ENCODE measurements at regions not wholly inside any gene's neighbourhood (a gene's known extent, or its start where the extent isn't known, plus 50 kb on each side); places are given as distances from the start of the nearest gene placed in this dataset.
"Not testable (repeated sequence)": the region's sequence is repeated elsewhere in the genome, so short reads cannot be mapped to it uniquely, and the experiment has no call there.

DNA sequence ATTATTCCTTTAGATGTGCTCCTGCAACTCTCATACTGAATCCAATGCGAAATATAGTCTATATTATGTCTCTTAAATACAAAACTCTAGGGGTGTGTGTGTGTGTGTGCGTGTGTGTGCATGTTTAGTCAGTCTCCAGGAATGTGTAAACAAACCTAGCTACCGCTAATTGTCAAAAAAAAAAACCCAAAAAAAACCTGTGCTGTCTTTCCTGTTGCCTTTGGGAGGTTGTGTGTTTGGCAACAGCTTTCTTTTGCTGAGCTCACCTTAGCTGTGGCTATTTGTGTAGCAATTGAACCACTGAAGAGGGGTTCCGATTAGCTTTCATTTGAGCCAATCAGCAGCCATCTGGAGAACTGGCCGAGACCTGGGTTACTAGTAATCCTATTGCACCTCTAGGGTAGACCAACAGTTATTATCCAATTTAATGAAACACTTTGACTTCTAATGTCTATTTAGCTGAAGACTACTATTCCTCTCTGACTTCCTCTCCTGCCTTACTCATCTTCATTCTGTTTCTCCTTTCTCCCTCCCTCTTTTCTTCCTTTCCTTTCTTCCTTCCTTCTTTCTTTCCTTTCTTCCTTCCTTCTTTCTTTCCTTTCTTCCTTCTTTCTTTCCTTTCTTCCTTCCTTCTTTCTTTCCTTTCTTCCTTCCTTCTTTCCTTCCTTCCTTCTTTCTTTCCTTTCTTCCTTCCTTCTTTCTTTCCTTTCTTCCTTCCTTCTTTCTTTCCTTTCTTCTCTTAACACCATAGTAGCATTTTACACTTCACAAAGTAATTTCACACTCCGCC is 471.1 kb downstream of the GBA3 start:
- DNase-seq, result peak; percentile 22

DNA sequence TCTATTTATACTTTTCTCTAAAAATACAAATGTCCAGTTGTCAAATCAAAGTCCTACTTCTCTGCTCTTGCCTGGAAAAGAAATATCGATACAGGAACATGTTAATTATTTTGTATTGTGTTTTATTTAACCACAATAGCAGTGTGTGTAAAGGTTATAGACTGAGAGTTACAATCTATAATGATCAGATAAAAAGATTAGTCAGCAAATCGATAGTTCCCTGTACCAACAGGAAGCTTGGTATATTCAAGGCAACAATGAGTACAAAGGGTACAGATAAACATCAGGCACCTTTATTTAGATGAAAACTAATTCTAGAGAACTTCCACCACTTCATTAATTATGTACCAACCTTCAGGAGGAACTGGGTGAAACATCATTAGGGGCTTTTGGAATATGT is 469.5 kb downstream of the GBA3 start:
- no peak for DNase-seq

DNA sequence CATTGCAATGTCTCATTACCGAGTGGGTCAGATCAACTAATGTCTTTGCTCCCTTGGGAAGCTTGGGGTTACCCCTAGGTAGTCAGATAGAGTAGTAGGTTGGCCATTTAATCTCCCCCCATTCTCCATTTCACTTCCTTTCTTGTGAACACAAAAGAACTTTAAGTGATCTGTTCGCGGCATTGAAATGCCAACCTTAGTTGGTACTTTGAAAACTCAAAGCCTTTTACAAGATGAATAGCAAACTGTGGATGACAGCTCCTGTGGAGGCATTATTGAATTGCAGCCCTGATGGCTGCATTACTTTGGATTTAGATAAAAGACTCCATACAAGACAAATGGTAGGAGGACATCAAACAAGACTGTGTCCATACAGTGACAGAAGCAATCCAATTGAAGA is 469.1 kb downstream of the GBA3 start:
- no peak for DNase-seq

DNA sequence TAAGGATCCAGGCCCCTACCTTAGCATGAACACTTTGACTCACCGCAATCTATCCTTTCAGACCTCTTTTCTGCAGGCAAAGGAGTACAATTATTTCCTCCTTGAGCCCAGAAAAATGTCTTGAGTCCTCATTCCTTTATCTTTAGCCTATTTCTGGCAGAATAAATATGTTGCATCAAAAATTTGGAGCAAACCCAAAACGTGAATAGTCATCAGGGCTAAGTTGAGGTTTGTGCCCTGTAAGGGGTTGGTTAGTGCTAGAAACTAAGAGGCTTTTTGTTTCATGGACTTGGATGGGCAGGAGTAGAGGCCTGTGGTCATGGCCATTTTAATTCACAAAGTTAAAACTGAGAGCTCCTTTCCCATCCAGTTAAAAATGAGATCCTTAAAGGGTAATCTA is 460.3 kb downstream of the GBA3 start:
- no peak for DNase-seq

DNA sequence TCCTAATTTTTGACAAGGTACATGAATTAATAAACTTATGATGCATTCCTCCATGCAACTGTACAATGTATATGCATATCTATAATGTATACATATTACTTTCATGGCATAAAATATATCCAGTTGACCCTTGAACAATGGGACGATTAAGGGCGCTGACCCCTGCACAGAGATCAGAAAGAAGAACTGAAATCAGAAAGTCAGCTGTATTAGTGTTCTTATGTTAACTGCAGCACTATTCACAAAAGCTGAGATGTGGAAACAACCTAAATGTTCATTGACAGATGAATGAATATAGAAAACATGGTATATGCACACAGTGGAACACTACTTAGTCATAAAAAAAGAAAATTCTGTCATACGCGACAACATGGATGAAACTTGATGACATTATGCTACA is 457.1 kb downstream of the GBA3 start:
- no peak for DNase-seq

DNA sequence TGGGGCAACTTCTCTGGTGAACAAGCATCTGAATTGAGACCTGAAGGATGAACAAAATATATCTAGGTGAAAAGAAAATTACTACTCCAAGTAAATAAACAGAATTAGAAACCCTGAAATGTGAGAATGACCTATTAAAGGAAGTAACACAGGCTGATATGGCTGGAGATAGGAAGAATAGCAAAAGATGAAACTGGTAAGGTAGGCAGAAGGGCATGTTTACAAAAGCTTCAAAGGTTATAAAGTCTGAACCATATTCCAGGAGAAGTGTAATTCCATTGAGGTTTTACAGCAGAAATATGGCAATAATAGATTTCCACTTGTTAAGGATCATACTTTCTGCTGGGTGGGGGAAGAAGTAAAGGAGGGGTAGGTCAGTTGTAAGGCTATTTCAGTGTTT is 452.0 kb downstream of the GBA3 start:
- DNase-seq, result no peak

DNA sequence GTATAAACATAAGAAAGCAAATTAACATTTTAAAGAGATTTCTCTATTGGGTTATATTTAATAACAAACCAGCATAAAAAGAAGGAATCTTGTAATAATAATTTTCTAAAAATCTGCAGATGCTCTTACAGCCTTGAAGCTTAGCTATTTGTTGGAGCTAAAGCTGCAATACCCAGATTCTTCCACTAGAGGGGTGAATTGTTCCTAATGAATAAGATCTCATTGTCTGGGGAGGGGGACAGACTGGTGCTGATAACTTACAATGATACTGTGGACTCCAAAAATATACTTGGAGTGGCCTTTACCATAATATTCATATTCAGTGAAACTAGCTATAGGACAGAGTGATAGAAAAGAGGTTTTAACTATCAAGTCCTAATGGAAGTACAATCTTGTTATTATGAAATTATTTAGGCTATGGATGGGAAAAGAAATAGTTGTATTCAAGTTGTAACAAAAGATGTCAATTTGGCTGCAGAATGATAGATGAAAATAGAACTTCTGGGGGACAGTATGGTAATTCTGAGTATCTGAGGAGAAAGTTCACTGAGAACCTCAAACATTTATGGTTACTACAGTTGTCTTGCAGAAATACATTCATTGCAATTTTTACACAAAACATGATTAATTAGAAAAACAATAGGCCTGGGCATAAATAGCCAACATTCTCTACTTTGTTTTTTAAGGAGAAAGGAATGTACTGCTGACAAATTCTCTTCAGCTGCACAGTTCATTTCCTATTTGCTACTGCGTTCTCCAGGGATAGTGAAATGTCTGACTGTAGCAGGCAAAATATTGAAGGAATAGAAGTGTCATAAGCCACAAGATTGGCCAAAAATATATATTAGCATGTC is 443.3 kb downstream of the GBA3 start:
- DNase-seq, result peak; percentile 50

DNA sequence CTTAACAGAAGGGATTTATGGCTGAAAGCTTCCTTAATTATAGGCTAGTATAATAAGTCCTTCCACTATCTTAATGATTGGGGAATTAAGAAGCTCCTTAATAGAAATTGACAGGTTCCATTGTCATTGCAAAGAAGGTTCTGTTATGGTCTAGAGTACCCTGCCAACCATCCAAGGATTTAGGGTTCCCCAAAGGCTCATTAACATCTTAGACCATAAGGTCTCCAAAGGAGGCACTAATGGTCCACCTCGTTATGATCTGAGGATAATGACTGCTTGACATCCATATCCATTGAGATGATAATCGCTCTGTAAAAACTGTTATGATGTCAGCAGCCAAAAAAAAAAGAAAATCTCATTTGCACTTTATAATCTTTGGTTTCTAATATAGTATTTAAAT is 441.6 kb downstream of the GBA3 start:
- DNase-seq, result no peak

DNA sequence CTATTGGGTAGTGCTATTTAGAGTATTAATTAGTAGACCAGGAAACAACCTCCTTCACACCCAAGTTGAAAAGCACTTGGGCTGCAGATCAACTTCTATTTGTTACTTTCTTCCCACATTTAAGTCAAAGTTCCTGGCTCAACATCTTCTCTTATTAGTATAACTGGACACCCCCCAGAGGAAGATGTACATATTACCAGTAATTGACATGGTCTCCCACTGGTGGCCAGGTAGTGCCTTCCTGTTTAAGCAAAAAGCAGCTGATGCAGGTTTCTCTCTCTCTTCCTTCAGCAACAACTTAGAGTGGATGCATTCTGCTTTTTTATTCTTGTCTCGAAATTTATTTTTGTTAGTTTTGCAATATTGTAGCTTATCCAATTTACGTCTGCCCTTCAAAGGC is 438.1 kb downstream of the GBA3 start:
- DNase-seq, result no peak

DNA sequence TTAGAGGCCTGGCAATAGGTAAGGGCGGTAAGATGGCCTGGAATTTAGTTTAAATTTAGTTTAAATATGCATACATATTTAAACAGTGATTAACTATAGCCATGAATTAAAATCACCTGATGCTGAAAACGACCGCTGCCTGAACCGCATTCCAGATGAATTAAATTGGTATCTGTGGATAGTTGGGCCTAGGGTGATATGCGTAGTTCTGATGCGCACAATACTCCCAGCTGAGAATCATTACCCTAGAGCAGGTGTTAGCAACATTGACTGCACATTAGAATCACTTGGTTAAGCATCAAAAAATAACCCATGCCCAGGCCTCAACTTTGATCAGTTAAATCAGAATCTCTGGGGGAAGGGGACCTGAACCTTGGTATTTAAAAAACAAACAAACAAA is 432.4 kb downstream of the GBA3 start:
- DNase-seq, result no peak

DNA sequence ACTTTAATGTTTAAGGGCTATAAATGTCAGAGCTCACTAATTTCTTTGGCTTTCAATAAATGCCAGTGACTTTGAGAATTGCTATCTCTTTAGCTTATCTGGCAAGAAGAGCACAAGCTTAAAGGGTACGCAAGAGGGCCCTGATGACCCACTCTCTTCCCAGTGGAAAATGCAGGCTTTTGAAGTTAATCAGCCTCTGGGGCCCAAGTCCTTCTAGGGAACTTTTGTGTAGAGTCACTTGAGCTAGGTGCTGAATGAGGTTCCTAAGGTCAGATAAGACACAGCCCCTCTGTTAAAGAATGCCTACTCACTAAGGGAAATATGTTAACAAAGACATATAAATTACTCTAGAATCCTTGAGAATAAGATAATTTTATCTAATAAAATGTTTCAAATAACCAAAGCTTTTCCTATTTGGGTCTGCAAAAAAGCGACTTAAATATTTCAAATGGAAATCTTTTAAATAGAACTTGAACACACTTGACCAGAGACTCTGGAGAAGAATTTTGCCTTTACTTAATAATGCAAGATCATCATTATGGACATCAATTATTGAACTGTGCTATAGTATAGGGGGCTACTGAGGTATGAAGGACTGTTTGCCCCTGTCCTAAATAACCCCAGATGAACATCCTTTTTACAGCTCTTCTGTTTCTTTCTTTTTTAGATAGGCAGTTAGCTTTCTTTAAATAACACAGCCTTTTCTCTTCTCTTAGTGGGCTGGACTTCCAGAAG is 430.1 kb downstream of the GBA3 start:
- DNase-seq, result no peak

DNA sequence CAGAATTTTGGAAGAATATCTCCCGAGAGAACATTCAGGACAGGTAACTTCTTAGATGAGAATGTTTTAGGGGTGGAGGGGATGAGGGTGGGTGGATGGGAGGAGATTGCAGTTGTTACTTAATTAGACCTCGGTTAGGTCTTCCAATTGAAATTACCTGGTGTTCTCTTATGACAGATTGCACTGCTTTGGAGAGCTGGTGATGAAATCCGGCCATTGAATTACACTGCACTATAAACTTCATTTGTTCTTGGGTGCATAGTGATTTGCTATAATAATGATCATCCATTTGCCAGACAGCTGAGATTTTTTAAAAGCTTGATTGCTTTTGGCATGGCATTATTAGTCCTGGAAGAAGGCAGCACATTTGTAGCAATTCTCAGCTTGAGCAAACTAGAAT is 427.6 kb downstream of the GBA3 start:
- DNase-seq, result no peak

DNA sequence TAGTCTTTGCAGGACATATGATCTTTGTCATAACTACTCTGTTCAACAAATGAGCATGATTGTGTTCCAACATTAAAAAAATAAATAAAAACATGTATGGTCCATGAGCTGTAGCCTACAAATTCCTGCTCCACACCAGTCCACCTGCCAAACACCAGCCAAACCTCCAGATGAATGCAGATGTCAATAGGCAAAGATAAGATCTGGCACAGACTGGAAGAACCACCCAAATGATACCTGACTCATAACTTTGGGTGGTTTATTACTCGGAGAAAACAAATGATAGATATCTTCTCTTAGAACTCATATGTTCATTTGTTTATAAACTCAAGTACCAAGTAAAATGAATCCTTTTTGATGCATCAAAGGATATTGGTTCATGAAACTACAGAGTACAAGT is 425.1 kb downstream of the GBA3 start:
- DNase-seq, result no peak

DNA sequence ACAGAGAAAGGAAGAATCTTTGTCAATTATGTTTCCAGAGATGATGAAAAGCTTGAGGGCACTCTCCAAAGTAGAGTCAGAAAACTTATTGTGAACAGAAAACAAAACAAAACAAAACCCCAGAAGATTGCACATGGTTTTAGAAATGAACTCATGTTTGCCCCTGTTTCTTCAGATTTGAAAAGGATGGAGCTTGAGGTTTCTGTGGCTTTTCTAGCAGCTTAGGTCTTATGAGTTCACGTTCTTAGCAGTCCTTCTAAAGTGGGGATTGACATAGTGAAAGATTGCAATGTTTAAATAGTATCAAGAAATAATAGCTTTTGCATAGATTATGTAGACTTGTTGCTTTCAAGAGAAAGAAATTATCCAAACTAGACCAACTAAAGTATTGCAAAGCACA is 421.8 kb downstream of the GBA3 start:
- no peak for DNase-seq

DNA sequence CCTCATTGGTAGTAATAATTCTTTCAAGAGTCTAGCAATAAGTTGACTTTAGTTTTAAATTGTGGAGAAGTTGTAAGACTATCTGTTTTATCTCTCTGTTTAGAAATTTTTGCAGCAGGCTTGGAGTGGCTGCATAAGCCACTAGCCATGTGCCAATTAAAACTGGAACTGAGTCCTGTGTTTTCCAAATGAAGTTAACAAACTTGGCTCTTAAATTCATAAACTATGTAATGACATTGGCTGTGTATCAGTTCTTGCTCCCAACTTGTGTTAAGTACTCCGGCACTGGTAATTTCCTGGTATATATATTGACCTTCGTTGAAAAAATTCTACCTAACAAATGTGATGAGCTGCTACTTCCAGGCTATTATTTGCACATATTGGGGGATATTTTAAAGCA is 420.4 kb downstream of the GBA3 start:
- no peak for DNase-seq

DNA sequence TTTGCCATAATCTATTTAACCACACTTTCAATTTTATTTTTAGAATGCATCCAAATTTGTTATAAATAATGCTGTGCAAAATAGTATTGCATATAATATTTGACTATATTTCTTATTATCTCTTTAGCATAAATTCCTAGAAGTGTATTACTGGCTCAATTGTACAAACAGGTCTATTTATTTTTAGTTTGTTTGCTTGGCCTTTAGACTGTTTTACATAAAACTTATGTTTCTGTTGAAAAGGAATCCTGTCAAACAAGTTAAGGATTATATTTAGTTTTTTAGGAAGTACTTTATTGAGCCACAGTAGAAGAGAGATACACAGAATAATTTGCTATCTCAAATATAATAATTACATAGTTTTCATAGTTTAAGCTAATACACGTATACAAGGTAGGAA is 413.8 kb downstream of the GBA3 start:
- no peak for DNase-seq

DNA sequence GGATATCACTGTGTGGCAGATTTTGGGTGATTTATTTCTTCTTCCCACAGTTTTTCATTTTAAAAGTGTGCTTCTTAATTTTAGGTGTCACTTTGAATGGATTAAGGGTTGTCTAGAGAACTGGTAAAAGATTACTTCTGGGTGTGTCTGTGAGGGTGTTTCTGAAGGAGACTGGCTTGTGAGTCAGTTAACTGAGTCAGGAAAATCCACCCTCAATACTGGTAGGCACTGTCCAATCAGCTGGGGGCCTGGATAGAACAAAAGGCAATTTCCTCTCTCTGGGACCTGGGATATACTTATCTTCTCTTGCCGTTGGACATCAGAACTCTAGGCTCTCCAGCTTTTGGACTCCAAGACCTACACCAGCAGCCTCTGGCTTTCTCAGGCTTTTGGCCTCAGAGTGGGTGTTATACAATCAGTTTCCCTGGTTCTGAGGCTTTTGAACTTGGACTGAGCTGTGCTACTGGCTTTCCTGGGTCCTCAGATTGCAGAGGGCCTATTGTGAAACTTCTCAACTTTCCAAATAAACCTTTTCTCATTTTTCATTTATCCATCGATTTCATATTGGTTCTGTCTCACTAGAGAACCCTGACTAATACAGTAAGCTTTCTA is 413.1 kb downstream of the GBA3 start:
- no peak for DNase-seq

DNA sequence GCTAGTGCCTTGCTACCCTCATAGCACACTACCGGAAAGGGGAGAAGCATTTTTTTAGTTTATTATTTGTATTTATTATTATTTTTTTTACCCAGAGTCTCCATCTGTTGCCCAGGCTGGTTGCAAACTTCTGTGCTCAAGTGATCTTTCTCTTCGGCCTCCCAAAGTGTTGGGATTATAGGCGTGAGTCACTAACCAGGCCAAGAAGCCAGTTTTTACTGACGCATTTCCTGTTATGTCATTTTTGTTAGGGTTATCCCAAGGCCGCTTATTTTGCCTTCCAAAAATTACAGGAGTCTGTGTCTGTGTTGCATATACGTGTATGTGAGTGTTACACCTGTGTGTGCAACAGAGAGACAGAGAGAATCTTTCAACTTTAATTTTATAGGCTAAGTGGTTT is 404.5 kb downstream of the GBA3 start:
- DNase-seq, result peak; percentile 75

DNA sequence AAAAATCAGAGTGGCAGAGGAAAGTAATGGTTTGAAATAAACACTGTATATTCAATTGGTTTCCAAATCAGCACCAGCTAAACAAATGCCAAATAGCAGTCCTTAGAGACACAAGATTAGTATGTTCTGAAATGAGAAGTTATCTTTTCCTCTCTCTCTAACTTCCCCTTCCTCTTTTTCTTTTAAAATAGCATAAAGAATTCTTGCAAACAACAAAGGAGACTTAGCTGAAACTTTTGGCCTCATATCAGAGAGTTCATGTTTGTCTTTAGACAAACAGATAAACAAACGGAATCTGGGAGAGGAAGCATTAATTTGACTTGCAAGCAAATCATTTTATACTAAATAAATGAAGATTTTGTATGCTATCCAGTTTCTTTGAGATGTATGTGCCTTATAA is 399.0 kb downstream of the GBA3 start:
- no peak for DNase-seq

DNA sequence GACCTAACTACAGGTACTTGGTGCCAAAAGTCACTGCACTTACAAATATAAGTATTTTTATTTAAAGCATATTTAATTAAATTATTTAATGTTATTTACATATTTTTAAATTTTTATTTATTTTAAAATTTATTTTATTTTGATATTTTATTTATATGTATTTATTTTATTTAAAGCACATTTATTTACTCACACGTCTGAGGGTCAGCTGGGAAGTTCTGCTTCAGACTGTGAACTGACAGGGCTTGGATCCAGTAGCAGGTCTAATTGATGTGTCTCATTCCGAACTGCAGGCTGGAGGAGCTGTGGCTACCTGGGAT is 392.5 kb downstream of the GBA3 start:
- DNase-seq, result no peak

DNA sequence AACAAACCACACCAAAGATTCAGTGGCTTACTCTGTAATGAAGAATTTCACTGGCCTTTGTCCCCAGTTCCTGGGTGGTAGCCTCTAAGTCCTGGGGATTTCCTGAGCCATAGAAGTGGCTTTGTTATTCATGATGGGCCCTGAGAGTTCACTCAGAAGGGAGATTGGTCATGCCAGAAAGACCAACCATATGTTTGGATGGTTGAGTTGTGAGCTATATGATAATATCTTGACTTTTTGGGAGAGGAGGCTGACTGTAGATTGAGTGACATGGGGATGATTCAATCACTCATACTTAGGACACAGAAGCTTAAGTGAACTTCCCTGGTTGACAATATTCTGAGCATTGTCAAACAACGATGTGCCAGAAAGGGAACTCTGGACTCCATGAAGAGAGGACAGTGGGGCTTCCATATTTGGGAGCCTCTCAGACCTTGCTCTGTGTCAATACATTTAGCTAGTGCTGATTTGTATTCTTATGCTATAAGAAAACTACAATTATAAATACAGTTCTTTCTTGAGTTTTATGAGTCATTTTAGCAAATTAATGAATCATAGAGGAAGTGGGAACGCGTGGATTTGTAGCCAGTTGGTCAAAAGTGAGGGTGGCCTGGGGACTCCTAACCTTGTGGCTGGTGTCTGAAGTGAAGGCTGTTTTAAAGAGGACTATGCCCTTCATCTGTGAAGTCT is 392.0 kb downstream of the GBA3 start:
- DNase-seq, result peak; percentile 19

DNA sequence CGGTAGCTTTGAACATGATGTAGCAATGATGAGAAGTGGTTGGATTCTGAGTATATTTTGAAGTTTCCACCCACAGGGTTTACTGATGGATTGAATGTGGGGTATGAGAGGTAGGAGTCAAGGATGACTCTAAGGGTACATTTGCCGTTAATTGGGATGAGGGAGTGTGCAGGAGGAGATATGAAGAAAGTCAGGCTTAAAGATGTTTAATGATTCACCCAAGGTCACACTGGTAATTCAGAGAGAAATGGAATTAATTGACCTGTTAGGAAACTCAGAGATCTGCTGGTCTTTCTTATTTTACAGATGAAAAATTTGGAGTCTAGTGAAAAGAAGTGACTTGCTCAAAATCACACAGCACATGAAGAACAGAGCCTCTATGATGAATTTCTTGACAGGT is 390.7 kb downstream of the GBA3 start:
- no peak for DNase-seq

DNA sequence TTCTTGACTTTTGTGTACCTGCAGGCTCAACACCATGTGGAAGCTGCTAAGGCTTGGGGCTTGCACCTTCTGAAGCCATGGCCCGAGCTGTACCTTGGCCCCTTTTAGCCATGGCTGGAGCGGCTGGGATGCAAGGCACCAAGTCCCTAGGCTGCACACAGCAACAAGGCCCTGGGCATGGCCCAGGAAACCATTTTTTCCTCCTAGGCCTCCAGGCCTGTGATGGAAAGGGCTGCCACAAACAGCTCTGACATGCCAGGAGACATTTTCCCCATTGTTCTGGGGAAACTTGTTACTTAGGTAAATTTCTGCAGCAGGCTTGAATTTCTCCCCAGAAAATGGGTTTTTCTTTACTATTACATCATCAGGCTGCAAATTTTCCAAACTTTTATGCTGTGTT is 387.4 kb downstream of the GBA3 start:
- not testable (repeated sequence) for DNase-seq

All from fibroblast of skin of right quadriceps (primary cell).